GM18519 (cell line): ENCODE measurements at regions not wholly inside any gene's neighbourhood (a gene's known extent, or its start where the extent isn't known, plus 50 kb on each side); places are given as distances from the start of the nearest gene placed in this dataset.

Experiments used
- ATAC-seq: cut with Tn5 transposase; IDR thresholded peaks from one replicate; pipeline ENCODE4 v1.9.1; 2021; ENCODE audit warnings: mild to moderate bottlenecking, moderate library complexity; ENCODE audit not compliant: unreplicated experiment, low FRiP score

DNA sequence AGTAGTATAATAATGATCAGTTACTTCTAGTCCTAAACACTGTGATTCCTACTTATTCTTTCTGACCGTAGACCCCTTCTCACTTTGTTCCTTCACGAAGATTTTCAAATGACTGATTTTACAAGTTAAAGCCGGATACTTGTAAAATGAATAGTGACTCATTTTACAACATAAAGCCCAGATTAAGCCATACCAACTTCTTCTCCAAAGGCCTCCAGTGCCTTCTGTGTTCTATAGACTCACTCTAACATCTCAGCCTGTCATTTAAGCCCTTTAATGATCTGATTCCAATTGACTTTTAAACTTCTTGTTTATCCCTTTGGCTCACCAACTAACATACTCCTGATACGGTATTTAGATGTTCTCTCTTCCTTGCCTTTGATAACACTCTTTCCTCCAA lies 480.0 kb upstream of the HS3ST1 start:
- ATAC-seq = no peak

- ATAC-seq = no peak
Measured at GRCh38 chr4:11908205-11908604, 479.5 kb upstream of the HS3ST1 start.

GRCh38 chr4:11904846-11905739 lies 476.4 kb upstream of the HS3ST1 start:
- ATAC-seq = no peak

DNA sequence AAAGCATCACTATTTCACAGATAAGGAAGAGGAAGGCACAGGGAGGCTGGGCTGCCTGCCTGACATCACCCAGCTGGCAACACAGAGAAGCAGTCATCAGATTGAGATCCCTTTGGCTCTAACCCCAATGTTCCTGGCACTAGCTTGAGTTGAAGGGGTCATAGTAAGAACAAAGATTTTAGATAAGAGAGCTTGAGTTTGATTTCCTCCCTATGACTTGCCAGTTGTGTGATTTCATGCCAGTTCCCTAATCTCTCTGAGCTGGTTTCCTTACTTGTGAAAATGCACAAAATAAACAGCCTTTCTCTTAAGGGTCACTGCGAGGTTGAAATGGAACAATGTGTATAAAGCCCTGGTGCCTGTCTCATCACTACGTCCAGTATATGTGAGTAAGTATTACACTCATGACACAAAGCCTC lies 475.4 kb upstream of the HS3ST1 start:
- ATAC-seq = no peak

GRCh38 chr4:11901089-11901488 lies 472.4 kb upstream of the HS3ST1 start:
- no peak for ATAC-seq

DNA sequence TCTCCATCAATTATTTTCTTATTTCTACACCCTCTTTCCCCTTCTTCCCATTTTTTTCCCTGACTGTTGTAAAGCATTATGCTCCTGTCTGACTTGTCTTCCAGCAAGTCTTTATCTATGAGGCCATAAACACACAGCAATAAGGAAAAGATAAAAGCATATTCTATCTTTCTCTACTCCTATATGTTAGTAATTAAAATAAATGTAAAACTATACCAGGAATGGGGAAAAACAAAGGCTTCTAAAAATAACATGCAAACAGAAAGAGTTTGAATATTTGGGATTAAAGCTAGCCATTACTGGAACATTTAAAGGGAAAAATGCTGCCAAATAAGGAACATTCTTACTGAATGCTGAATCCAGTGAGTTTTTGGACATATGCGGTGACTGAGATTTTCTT lies 471.7 kb upstream of the HS3ST1 start:
- ATAC-seq = no peak

GRCh38 chr4:11898796-11899195 lies 470.1 kb upstream of the HS3ST1 start:
- no peak for ATAC-seq

DNA sequence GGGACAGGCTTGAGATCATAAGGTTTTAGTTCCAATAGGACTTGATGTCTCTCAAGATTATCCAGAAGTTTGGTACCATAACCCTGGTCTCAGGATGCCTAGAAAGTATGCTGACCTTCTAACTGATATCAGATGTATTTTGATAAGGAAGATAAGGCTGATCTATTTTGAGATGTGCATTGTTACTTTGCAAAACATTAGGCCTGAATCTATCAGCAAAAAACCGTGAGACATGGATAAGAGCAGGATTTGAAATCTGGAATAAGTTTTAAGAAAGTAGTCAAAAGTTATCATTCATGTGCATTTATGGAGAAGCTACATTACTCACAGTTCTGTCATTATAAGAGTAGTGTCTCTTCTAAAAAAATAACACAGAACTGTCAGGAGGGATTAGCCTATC lies 467.1 kb upstream of the HS3ST1 start:
- ATAC-seq = no peak

DNA sequence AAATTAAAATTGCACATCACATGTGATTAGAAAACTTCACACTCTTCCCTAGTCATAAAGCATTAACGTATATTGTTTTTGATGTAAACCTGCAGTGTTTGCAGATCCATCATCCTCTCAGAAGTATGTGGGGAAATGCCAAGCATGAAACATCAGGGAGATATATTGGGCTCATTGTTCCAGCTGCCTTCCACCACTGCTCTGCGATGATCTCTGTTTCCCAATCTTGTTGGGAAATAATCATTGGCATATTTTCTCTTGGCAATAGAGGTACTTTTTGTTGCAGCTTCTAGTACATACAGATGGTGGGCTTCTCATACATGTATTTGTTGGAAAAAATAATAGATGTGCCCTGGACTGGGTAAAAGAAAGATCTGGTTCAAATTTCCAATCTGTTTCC lies 466.3 kb upstream of the HS3ST1 start:
- no peak for ATAC-seq

GRCh38 chr4:11894221-11894620 lies 465.5 kb upstream of the HS3ST1 start:
- no peak for ATAC-seq

DNA sequence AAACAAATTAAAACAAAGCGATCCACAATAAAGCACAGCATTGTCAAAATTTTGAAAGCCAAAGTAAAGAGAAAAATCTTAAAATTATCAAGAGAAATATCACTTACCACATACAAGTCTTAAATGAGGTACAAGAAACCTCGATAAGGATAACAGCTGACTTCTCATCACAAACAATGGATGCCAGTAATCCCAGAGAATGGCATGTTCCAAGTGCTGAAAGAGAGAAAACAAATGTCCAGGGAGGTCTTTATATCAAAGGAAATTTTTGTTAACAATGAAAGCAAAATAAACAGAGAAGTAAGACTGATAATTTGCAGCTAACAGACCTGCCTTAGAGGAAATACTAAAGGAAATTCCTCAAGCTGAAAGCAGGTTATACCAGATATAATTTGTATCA lies 460.4 kb upstream of the HS3ST1 start:
- ATAC-seq = no peak

DNA sequence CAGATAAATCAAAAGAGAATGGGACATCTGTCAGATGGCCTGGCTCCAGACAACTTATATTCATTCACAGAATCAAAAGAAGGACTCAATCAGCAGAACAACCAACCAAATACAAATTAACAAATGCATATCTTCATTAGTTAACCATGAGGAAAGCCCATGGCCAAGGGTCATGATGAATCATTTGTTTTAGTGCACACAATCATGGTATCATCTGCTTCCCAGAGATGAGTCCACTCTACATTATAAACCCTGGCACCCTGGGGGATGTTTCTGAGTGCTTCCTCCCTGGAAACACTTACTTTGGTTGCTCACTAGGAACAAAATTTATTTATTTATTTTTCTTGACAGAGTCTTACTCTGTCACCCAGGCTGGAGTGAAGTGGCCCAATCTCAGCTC lies 453.3 kb upstream of the HS3ST1 start:
- no peak for ATAC-seq

- ATAC-seq = no peak
Measured at GRCh38 chr4:11881364-11881763, 452.7 kb upstream of the HS3ST1 start.

DNA sequence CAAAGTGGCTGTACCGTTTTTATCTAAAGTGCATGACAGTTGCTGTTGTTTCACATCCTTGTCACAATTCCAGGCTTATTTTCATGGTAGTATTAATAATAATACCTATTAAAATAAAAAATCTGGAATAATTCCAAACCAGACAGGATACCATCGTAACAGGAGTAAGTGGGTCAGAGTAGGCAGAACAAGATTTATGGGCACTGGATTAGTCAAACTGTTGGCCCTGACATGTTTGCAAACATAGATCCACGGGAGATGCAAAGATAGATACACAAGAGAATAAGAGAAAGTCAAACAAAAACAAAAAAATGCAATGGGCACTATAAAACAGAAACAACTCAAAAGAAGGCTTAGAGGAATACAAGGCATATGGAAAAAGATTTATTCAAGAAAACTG lies 449.5 kb upstream of the HS3ST1 start:
- no peak for ATAC-seq

GRCh38 chr4:11876104-11876503 lies 447.4 kb upstream of the HS3ST1 start:
- no peak for ATAC-seq

DNA sequence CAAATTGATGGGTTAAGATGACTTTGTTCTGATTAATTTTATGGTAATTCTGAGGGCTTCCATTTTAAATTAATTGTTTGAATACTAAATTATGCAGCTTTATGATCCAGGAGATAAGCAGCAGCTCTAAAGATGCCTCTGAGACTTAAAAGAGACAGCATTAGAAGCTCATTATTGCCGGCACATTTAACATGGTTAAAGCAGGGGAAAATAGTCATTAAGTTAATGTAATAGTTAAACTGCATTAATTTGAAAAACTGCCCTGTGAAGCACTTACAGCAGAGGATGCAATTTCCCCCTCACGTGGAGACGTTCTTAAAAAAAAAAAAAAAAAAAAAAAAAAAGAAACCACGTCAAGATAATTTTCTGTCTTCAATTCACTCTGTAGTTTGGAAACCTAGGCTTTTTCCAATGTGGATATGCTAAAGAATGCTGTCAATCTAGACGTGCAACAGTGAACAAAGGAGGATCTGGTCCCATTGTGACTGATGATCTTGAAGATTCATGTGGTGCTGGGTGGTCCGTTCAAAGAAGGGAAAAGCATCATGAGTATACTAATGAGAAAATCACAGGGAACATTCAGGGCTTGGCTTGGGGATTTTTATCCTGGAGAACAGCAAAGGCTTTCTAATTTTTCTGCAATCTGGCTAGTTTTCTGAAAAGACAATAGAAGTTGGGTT lies 440.6 kb upstream of the HS3ST1 start:
- ATAC-seq = no peak

DNA sequence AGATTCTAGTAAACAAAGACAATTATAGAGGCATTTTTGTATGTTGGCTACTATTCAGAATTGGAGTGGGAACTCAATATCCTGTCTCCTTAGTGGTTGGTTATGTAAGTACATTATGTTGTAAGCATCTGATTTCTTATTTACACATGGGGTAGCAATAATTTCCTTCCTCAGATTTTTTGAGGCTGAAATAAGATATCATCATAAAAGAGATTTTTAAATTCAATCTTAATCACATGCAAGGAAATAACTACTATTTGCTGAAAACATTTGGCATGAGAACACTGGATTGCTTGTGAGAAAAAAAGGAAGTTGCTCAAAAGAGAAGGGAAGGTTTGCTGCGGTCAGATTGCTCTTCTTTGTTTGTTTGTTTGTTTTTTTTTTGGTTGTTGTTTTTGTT lies 437.7 kb upstream of the HS3ST1 start:
- ATAC-seq = no peak

GRCh38 chr4:11860996-11861395 lies 432.3 kb upstream of the HS3ST1 start:
- no peak for ATAC-seq

GRCh38 chr4:11857881-11858280 lies 429.2 kb upstream of the HS3ST1 start:
- ATAC-seq = no peak

GRCh38 chr4:11847167-11847566 lies 418.5 kb upstream of the HS3ST1 start:
- no peak for ATAC-seq

DNA sequence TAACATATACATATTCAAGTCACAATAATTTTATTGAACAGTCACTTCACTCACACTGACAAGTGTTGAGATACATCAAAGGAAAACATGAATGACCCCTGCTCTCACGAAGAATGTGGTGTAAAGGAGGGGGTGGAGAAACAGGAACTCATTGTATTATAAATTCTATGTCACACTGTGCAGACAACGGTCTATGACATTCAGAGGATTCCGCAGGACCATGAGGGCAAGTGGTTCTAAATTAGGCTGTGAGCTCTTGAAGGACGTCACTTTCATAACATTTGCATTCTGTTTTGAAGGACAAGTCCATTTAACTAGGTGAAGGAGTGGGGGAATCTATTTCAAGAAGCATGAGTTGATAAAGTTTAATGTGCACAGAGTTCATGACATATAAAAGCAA lies 415.2 kb upstream of the HS3ST1 start:
- no peak for ATAC-seq

DNA sequence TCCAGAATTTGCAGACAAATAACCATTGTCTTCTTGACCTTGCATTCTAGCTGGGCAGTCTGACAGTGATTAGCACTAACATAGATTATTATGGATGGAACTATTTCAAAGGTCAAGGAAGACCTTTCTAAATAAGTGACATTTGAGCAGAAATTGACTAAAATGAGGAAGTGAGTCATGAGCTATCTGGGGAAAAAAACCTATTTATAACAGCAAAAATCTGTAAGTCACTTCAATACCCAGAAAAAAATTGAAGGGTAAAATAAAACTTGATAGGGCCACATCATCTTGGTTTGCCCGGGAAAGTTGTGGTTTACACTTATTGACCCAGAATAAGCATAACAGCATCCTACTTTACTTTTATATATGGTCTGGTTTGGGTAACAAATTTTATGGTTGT lies 414.6 kb upstream of the HS3ST1 start:
- no peak for ATAC-seq
